ENCODE measurements at regions not wholly inside any gene's neighbourhood (a gene's known extent, or its start where the extent isn't known, plus 50 kb on each side); places are given as distances from the start of the nearest gene placed in this dataset.
"Not testable (repeated sequence)": the region's sequence is repeated elsewhere in the genome, so short reads cannot be mapped to it uniquely, and the experiment has no call there.

GRCh38 chr12:13436182-13436581 lies 239.7 kb downstream of the EMP1 start:
- TF ChIP-seq GATA1 (IDR thresholded peaks at IDR 0.05; ENCODE audit: low read depth, low read length), result no peak
- TF ChIP-seq POLR2A (IDR thresholded peaks at IDR 0.05; ENCODE audit: low read length), result no peak
- no peak for DNase-seq

- no peak for TF ChIP-seq GATA1 (IDR thresholded peaks at IDR 0.05; ENCODE audit: low read depth, low read length)
- no peak for TF ChIP-seq POLR2A (IDR thresholded peaks at IDR 0.05; ENCODE audit: low read length)
- DNase-seq, result no peak
These were observed 238.9 kb downstream of the EMP1 start for GRCh38 chr12:13435235-13435933.

- DNase-seq, result no peak
- TF ChIP-seq GATA1 (IDR thresholded peaks at IDR 0.05; ENCODE audit: low read depth, low read length) (no peak), POLR2A (IDR thresholded peaks at IDR 0.05; ENCODE audit: low read length) (no peak)
These were observed 237.2 kb downstream of the EMP1 start for GRCh38 chr12:13433768-13434167.

- DNase-seq, result no peak
- no peak for TF ChIP-seq POLR2A (IDR thresholded peaks at IDR 0.05; ENCODE audit: low read length)
- no peak for TF ChIP-seq GATA1 (IDR thresholded peaks at IDR 0.05; ENCODE audit: low read depth, low read length)
These were observed 234.5 kb downstream of the EMP1 start for GRCh38 chr12:13431041-13431440.

GRCh38 chr12:13428538-13429265 lies 232.2 kb downstream of the EMP1 start:
- DNase-seq, result no peak

GRCh38 chr12:13425766-13426165 lies 229.2 kb downstream of the EMP1 start:
- DNase-seq, result no peak
- TF ChIP-seq GATA1 (IDR thresholded peaks at IDR 0.05; ENCODE audit: low read depth, low read length) (no peak), POLR2A (IDR thresholded peaks at IDR 0.05; ENCODE audit: low read length) (no peak)

More at GRCh38 chr12:13428538-13429265, 232.2 kb downstream of the EMP1 start:
- TF ChIP-seq POLR2A (IDR thresholded peaks at IDR 0.05; ENCODE audit: low read length), result no peak
- no peak for TF ChIP-seq GATA1 (IDR thresholded peaks at IDR 0.05; ENCODE audit: low read depth, low read length)

GRCh38 chr12:13422291-13422690 lies 225.8 kb downstream of the EMP1 start:
- TF ChIP-seq POLR2A (IDR thresholded peaks at IDR 0.05; ENCODE audit: low read length) (no peak), GATA1 (IDR thresholded peaks at IDR 0.05; ENCODE audit: low read depth, low read length) (no peak)
- no peak for DNase-seq

GRCh38 chr12:13417516-13417915 lies 221.0 kb downstream of the EMP1 start:
- TF ChIP-seq GATA1 (IDR thresholded peaks at IDR 0.05; ENCODE audit: low read depth, low read length), result no peak
- TF ChIP-seq POLR2A (IDR thresholded peaks at IDR 0.05; ENCODE audit: low read length), result no peak
- no peak for DNase-seq

- TF ChIP-seq GATA1 (IDR thresholded peaks at IDR 0.05; ENCODE audit: low read depth, low read length) (no peak), POLR2A (IDR thresholded peaks at IDR 0.05; ENCODE audit: low read length) (no peak)
- DNase-seq, result no peak
These were observed 214.8 kb downstream of the EMP1 start for GRCh38 chr12:13411287-13411686.

- no peak for TF ChIP-seq GATA1 (IDR thresholded peaks at IDR 0.05; ENCODE audit: low read depth, low read length)
- no peak for TF ChIP-seq POLR2A (IDR thresholded peaks at IDR 0.05; ENCODE audit: low read length)
- no peak for DNase-seq
These were observed 209.6 kb downstream of the EMP1 start for GRCh38 chr12:13405961-13406703.

- no peak for TF ChIP-seq POLR2A (IDR thresholded peaks at IDR 0.05; ENCODE audit: low read length)
- TF ChIP-seq GATA1 (IDR thresholded peaks at IDR 0.05; ENCODE audit: low read depth, low read length), result no peak
- no peak for DNase-seq
These were observed 208.3 kb downstream of the EMP1 start for GRCh38 chr12:13404631-13405473.

GRCh38 chr12:13404111-13404628 lies 207.6 kb downstream of the EMP1 start:
- DNase-seq, result no peak
- no peak for TF ChIP-seq POLR2A (IDR thresholded peaks at IDR 0.05; ENCODE audit: low read length)

GRCh38 chr12:13391375-13391774 lies 194.8 kb downstream of the EMP1 start:
- DNase-seq, result not testable (repeated sequence)

Measured in erythroblast (primary cell).